HepG2 (cell line): ENCODE measurements at regions not wholly inside any gene's neighbourhood (a gene's known extent, or its start where the extent isn't known, plus 50 kb on each side); places are given as distances from the start of the nearest gene placed in this dataset.
A peak's percentile ranks its signal among the peaks of the same experiment; 100 is the strongest.

Source experiments
- CBX2 ChIP-seq, 2 experiments: fragments of 200-600 bp in 1 of 2; sonication (generic); formaldehyde crosslinking in 1 of 2; IDR thresholded peaks; 2 replicates each; pipeline versions ENCODE4 v1.7.0 to v1.8.1; 2018 to 2022; ENCODE audit warnings: low read depth in 2 of 2, low read length in 1 of 2, mild to moderate bottlenecking in 1 of 2, missing genetic modification reagents in 1 of 2
- FOXC1 ChIP-seq: sonication (generic); formaldehyde crosslinking; IDR thresholded peaks from 2 replicates; pipeline ENCODE4 v1.8.0; 2022; ENCODE audit warnings: mild to moderate bottlenecking, missing genetic modification reagents, borderline replicate concordance
- HNF1B ChIP-seq: sonication (generic); formaldehyde crosslinking; IDR thresholded peaks from 2 replicates; pipeline ENCODE4 v1.5.1; 2020; ENCODE audit warnings: mild to moderate bottlenecking, moderate library complexity, missing genetic modification reagents
- HNRNPLL ChIP-seq: fragments of 200-400 bp; formaldehyde crosslinking; IDR thresholded peaks from 2 replicates; pipeline ENCODE4 v1.6.1; 2017; ENCODE audit warnings: mild to moderate bottlenecking, low read depth, low read length; ENCODE audit not compliant: poor library complexity, severe bottlenecking
- MTERF4 ChIP-seq: sonication (generic); formaldehyde crosslinking; IDR thresholded peaks from 2 replicates; pipeline ENCODE4 v1.8.0; 2023; ENCODE audit warnings: mild to moderate bottlenecking, missing genetic modification reagents
- NFE2L1 ChIP-seq: sonication (generic); formaldehyde crosslinking; IDR thresholded peaks from 2 replicates; pipeline ENCODE4 v1.4.0; 2020; ENCODE audit warnings: missing genetic modification reagents, mild to moderate bottlenecking, borderline replicate concordance
- PCBP2 ChIP-seq: fragments of 200-400 bp; formaldehyde crosslinking; optimal IDR thresholded peaks from 2 replicates; pipeline ENCODE3; 2018; ENCODE audit warnings: low read length, low read depth; ENCODE audit not compliant: poor library complexity, severe bottlenecking
- PITX1 ChIP-seq: sonication (generic); formaldehyde crosslinking; IDR thresholded peaks from 2 replicates; pipeline ENCODE4 v1.5.1; 2020; ENCODE audit warnings: mild to moderate bottlenecking, missing genetic modification reagents
- SMYD3 ChIP-seq: sonication (generic); formaldehyde crosslinking; IDR thresholded peaks from 2 replicates; pipeline ENCODE4 v1.8.1; 2023; ENCODE audit warnings: mild to moderate bottlenecking, missing genetic modification reagents
- SOX5 ChIP-seq: IDR thresholded peaks from 2 replicates; pipeline ENCODE4 v1.6.1; 2016; ENCODE audit warnings: borderline replicate concordance
- TARDBP ChIP-seq: sonication (generic); formaldehyde crosslinking; IDR thresholded peaks from 2 replicates; pipeline ENCODE4 v1.8.0; 2022; ENCODE audit warnings: mild to moderate bottlenecking, missing genetic modification reagents
- THAP8 ChIP-seq: sonication (generic); formaldehyde crosslinking; IDR thresholded peaks from 2 replicates; pipeline ENCODE4 v1.5.1; 2020; ENCODE audit warnings: missing genetic modification reagents, mild to moderate bottlenecking, borderline replicate concordance
- TIGD3 ChIP-seq: sonication (generic); formaldehyde crosslinking; IDR thresholded peaks from 2 replicates; pipeline ENCODE4 v1.5.1; 2020; ENCODE audit warnings: mild to moderate bottlenecking, missing genetic modification reagents, borderline replicate concordance
- TOE1 ChIP-seq: sonication (generic); formaldehyde crosslinking; IDR thresholded peaks from 2 replicates; pipeline ENCODE4 v1.4.0; 2020; ENCODE audit warnings: mild to moderate bottlenecking, missing genetic modification reagents
- U2AF1 ChIP-seq: fragments of 200-400 bp; formaldehyde crosslinking; optimal IDR thresholded peaks from 2 replicates; pipeline ENCODE3; 2017; ENCODE audit warnings: mild to moderate bottlenecking, low read depth, low read length
- ZNF121 ChIP-seq: sonication (generic); formaldehyde crosslinking; IDR thresholded peaks from 2 replicates; pipeline ENCODE4 v1.5.0; 2020; ENCODE audit warnings: mild to moderate bottlenecking, missing genetic modification reagents
- ZNF18 ChIP-seq: sonication (generic); formaldehyde crosslinking; IDR thresholded peaks from 2 replicates; pipeline ENCODE4 v1.8.0; 2022; ENCODE audit warnings: mild to moderate bottlenecking, missing genetic modification reagents; ENCODE audit not compliant: insufficient replicate concordance
- ZNF234 ChIP-seq: sonication (generic); formaldehyde crosslinking; conservative IDR thresholded peaks from 2 replicates; pipeline ENCODE4 v1.5.1; 2020; ENCODE audit warnings: mild to moderate bottlenecking, missing genetic modification reagents
- ZNF292 ChIP-seq: sonication (generic); formaldehyde crosslinking; IDR thresholded peaks from 2 replicates; pipeline ENCODE4 v1.8.1; 2022; ENCODE audit warnings: mild to moderate bottlenecking, low read depth, missing genetic modification reagents, borderline replicate concordance
- ZNF597 ChIP-seq: sonication (generic); formaldehyde crosslinking; IDR thresholded peaks from 2 replicates; pipeline ENCODE4 v1.5.0; 2020; ENCODE audit warnings: missing genetic modification reagents

GRCh38 chr6:28634761-28635546 lies 109.3 kb downstream of the GPX5 start (continued):
- TF ChIP-seq THAP8: peak; percentile 70; the same call in 1 of the 2 replicates
- TF ChIP-seq TIGD3 (CRISPR knock-in tag): 0 out of 2 replicates have a peak, but pooled peaks have one; percentile 41
- 0 out of 2 replicates have a peak, but pooled peaks have one; percentile 42 for TF ChIP-seq ZNF234
- no peak for TF ChIP-seq PCBP2
- no peak for TF ChIP-seq NFE2L1 (CRISPR knock-in tag)
- peak; percentile 56; the same call in 1 of the 2 replicates for TF ChIP-seq PITX1
- TF ChIP-seq ZNF121: 0 out of 2 replicates have a peak, but pooled peaks have one; percentile 9
- no peak for TF ChIP-seq SOX5 (CRISPR knock-in tag)
- TF ChIP-seq HNF1B: peak; percentile 53; the same call in 1 of the 2 replicates
- TF ChIP-seq HNRNPLL: peak; percentile 94
- no peak for TF ChIP-seq CBX2 (IDR thresholded peaks at IDR 0.05; ENCODE audit: low read depth, low read length)
- TF ChIP-seq CBX2 (CRISPR knock-in tag; IDR thresholded peaks at IDR 0.05; ENCODE audit: low read depth): peak; percentile 61; the same call in 1 of the 2 replicates
- TF ChIP-seq TARDBP: peak; percentile 34; the same call in 1 of the 2 replicates
- peak; percentile 40; the same call in 1 of the 2 replicates for TF ChIP-seq ZNF292 (CRISPR knock-in tag)
- TF ChIP-seq TOE1: no peak
- TF ChIP-seq ZNF18 (CRISPR knock-in tag): no peak
- TF ChIP-seq SMYD3 (CRISPR knock-in tag): peak; percentile 77; the same call in 1 of the 2 replicates
- 0 out of 2 replicates have a peak, but pooled peaks have one; percentile 51 for TF ChIP-seq FOXC1
- peak; percentile 48; the same call in 1 of the 2 replicates for TF ChIP-seq MTERF4
- TF ChIP-seq ZNF597 (CRISPR knock-in tag): peak; percentile 54; the same call in 1 of the 2 replicates
- TF ChIP-seq U2AF1: no peak
